DND-41 (cell line): ENCODE measurements at regions not wholly inside any gene's neighbourhood (a gene's known extent, or its start where the extent isn't known, plus 50 kb on each side); places are given as distances from the start of the nearest gene placed in this dataset.

Experiments
- EZH2 ChIP-seq: IDR thresholded peaks from 3 replicates; pipeline ENCODE4 v1.6.1; 2012; ENCODE audit warnings: borderline replicate concordance, low read depth, mild to moderate bottlenecking, moderate library complexity, low read length, inconsistent platforms; ENCODE audit not compliant: severe bottlenecking
- TF ChIP-seq, protein P1 (sequence below): IDR thresholded peaks from 2 replicates; pipeline ENCODE4 v1.5.1; 2012; ENCODE audit warnings: borderline replicate concordance, low read length, moderate library complexity, mild to moderate bottlenecking; ENCODE audit not compliant: poor library complexity, severe bottlenecking; ENCODE audit errors: extremely low read depth

DNA sequence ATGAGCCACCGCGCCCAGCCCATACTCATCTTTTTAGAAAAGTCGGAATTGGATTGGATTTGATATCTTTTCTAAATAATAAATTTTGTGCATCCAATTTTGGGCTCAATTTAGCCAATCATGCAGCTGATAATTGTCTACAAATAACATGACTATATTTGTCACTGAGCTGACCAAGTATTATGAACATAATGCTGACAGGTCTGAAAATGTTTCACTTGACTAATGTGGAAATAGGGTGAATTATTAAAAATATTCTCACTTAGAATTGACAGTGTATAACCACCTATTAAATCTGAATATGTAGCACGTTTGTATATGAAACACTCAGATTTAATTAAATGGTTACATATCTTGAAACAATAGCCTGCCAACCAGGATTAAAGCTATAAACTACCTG, 657.2 kb upstream of the FSHR start:
- TF ChIP-seq, protein P1, sequence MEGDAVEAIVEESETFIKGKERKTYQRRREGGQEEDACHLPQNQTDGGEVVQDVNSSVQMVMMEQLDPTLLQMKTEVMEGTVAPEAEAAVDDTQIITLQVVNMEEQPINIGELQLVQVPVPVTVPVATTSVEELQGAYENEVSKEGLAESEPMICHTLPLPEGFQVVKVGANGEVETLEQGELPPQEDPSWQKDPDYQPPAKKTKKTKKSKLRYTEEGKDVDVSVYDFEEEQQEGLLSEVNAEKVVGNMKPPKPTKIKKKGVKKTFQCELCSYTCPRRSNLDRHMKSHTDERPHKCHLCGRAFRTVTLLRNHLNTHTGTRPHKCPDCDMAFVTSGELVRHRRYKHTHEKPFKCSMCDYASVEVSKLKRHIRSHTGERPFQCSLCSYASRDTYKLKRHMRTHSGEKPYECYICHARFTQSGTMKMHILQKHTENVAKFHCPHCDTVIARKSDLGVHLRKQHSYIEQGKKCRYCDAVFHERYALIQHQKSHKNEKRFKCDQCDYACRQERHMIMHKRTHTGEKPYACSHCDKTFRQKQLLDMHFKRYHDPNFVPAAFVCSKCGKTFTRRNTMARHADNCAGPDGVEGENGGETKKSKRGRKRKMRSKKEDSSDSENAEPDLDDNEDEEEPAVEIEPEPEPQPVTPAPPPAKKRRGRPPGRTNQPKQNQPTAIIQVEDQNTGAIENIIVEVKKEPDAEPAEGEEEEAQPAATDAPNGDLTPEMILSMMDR = no peak
- TF ChIP-seq EZH2 = no peak
